ENCODE measurements at regions not wholly inside any gene's neighbourhood (a gene's known extent, or its start where the extent isn't known, plus 50 kb on each side); places are given as distances from the start of the nearest gene placed in this dataset.

DNA sequence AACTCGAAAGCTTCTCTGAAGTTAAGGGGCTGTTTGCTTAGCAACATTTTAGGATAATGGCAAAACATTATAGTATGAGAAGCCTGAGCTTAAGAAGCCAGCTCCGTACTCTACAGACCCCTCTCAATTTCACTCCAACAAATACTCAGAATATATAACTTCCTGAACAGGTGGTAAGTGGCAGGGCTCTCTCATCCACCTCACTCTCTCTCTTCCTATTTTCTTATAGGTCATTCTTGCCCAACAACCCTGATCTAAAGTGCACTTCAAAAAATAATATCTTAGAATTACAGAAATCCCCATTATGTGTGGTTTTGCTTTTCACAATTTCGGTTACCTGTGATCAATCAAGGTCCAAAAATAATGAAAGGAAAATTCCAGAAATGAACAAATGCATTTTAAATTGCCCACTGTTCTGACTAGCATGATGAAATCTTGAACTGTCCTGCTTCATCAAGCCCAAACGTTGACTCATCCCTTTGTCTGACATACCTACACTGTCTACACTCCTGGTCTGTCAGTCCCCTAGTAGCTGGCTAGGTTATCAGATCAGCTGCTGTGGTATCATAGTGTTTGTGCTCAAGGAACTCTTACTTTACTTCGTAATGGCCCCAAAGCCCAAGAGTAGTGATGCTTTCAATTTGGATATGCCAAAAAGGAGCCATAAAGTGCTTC lies 122.8 kb upstream of the COL5A2 start:
- TF ChIP-seq, protein P1, sequence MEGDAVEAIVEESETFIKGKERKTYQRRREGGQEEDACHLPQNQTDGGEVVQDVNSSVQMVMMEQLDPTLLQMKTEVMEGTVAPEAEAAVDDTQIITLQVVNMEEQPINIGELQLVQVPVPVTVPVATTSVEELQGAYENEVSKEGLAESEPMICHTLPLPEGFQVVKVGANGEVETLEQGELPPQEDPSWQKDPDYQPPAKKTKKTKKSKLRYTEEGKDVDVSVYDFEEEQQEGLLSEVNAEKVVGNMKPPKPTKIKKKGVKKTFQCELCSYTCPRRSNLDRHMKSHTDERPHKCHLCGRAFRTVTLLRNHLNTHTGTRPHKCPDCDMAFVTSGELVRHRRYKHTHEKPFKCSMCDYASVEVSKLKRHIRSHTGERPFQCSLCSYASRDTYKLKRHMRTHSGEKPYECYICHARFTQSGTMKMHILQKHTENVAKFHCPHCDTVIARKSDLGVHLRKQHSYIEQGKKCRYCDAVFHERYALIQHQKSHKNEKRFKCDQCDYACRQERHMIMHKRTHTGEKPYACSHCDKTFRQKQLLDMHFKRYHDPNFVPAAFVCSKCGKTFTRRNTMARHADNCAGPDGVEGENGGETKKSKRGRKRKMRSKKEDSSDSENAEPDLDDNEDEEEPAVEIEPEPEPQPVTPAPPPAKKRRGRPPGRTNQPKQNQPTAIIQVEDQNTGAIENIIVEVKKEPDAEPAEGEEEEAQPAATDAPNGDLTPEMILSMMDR (conservative IDR thresholded peaks at IDR 0.05; ENCODE audit: low read depth, low read length) = no peak
- TF ChIP-seq POLR2A (IDR thresholded peaks at IDR 0.05; ENCODE audit: low read depth, low read length) (no peak), CEBPB (IDR thresholded peaks at IDR 0.05; ENCODE audit: low read depth, low read length) (no peak), SMC3 (IDR thresholded peaks at IDR 0.05; ENCODE audit: low read depth, low read length) (no peak), RFX5 (IDR thresholded peaks at IDR 0.05; ENCODE audit: low read depth, low read length) (no peak)
- TF ChIP-seq, protein P2, sequence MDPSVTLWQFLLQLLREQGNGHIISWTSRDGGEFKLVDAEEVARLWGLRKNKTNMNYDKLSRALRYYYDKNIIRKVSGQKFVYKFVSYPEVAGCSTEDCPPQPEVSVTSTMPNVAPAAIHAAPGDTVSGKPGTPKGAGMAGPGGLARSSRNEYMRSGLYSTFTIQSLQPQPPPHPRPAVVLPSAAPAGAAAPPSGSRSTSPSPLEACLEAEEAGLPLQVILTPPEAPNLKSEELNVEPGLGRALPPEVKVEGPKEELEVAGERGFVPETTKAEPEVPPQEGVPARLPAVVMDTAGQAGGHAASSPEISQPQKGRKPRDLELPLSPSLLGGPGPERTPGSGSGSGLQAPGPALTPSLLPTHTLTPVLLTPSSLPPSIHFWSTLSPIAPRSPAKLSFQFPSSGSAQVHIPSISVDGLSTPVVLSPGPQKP (IDR thresholded peaks at IDR 0.05; ENCODE audit: borderline replicate concordance, low read depth, low read length) = no peak

Data from IMR-90 (cell line).